ENCODE measurements at regions not wholly inside any gene's neighbourhood (a gene's known extent, or its start where the extent isn't known, plus 50 kb on each side); places are given as distances from the start of the nearest gene placed in this dataset.

DNA sequence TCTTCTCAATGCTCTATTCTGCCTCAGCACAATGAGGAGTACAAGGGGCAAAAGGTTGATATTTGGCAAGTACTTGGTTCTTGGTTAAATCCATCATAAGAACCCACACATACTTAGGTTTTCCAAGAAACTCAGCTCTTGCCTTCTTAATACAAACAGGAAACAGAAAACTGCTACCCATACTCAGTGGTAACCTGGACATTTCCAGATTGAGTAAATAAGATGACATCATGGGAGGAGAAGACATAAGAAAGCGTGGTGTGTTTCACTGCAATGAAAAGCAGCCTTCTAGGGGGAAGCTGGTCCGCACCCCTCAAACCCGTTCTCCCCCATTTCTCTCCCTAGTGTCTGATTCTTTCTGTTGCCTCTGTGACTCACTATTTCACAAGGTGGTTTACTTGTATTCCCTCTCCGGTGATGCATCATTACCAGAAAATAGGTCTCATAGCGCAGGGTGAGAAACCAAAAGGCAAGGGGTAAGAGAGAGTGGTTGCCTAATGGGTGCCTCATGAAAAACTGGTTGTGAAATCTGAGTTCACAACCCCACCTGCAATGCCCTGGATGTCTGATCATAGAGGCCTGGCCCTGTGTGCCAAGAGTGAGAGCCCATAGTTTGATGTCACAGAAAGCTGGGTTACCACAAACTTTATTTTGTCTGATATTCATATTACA is 326.5 kb upstream of the TBX3 start:
- no peak for DNase-seq (ENCODE audit: low read depth, low spot score)
- Histone ChIP-seq H3K9ac (ENCODE audit: insufficient read length, low read depth) (no peak overlapping the region), H3K27me3 (ENCODE audit: insufficient read depth, insufficient read length) (no peaks in the 10 kb centered on the region), H3K4me3 (ENCODE audit: insufficient read length, low read depth) (no peak overlapping the region), H3K9me3 (ENCODE audit: insufficient read depth, low read length) (no peaks in the 10 kb centered on the region), H3K4me1 (ENCODE audit: insufficient read depth, insufficient read length) (no peaks in the 10 kb centered on the region), H3K36me3 (ENCODE audit: insufficient read depth, insufficient read length, low read length) (no peaks in the 10 kb centered on the region)
- no peak for TF ChIP-seq SUZ12 (IDR thresholded peaks at IDR 0.05; ENCODE audit: extremely low read depth, insufficient read depth, insufficient read length)
- TF ChIP-seq ZNF274 (IDR thresholded peaks at IDR 0.05; ENCODE audit: low read depth, low read length): no peak
- TF ChIP-seq YY1 (IDR thresholded peaks at IDR 0.05; ENCODE audit: insufficient read depth, insufficient read length): no peak

DNA sequence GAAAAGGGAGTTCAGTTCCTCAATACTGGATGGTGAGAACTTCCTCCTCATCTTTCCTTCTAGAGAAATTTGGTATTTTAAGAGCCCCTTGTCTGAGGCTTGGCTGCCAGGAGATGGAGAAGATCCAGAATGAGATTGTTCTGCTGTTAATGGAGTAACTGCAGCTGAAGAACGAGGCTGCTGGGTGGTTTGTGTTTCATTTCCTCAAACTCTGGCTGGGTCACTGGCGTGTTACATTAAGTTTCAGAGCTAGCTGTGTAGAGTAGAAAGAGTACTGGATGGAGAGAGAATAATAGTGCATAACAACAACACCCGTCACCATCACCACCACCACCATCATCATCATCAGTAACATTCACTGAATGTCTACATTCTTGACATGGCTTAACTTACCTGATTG is 325.0 kb upstream of the TBX3 start:
- H3K9me3 ChIP-seq (ENCODE audit: insufficient read depth, low read length): no peaks in the 10 kb centered on the region
- no peak for DNase-seq (ENCODE audit: low read depth, low spot score)
- H3K9ac ChIP-seq (ENCODE audit: insufficient read length, low read depth): no peak overlapping the region
- TF ChIP-seq SUZ12 (IDR thresholded peaks at IDR 0.05; ENCODE audit: extremely low read depth, insufficient read depth, insufficient read length): no peak
- TF ChIP-seq ZNF274 (IDR thresholded peaks at IDR 0.05; ENCODE audit: low read depth, low read length): no peak
- no peak for TF ChIP-seq YY1 (IDR thresholded peaks at IDR 0.05; ENCODE audit: insufficient read depth, insufficient read length)
- H3K36me3 ChIP-seq (ENCODE audit: insufficient read depth, insufficient read length, low read length): no peaks in the 10 kb centered on the region
- H3K27me3 ChIP-seq (ENCODE audit: insufficient read depth, insufficient read length): no peaks in the 10 kb centered on the region
- no peak overlapping the region for H3K4me3 ChIP-seq (ENCODE audit: insufficient read length, low read depth)
- H3K4me1 ChIP-seq (ENCODE audit: insufficient read depth, insufficient read length): no peaks in the 10 kb centered on the region

DNA sequence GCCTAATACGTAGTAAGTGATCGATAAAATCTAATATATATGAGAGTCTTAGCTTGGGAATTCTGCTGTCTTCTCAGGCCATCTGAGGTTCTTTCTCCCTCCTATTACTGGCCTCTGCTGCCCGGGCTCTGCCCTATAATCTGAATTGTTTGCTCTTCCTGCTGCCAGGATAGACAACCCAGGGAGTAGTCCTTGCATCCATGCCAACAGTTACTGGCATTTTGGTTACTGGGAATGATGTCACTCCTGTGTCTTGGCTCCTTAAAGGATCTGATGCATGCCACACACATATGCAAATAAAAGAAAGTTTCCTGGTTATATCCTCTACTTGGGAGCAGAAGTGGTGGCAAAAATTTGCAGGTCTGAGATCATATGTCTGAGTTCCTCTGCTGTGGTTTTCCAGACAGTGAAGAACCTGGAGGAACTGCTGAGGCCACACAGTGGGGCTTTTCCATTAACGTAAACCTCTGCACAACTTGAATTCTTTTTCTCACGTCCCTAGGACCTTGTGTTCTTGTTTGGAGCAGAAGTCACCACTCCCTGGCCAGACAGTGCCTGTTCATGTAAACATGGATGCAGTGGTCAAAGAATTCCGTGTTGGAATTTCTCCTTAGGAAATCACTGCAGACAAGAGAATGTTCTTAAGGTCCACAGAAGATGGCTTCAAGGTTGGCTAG is 320.6 kb upstream of the TBX3 start:
- H3K4me1 ChIP-seq (ENCODE audit: insufficient read depth, insufficient read length): no peaks in the 10 kb centered on the region
- H3K9me3 ChIP-seq (ENCODE audit: insufficient read depth, low read length): no peaks in the 10 kb centered on the region
- no peak for TF ChIP-seq SUZ12 (IDR thresholded peaks at IDR 0.05; ENCODE audit: extremely low read depth, insufficient read depth, insufficient read length)
- TF ChIP-seq YY1 (IDR thresholded peaks at IDR 0.05; ENCODE audit: insufficient read depth, insufficient read length): no peak
- no peak for TF ChIP-seq ZNF274 (IDR thresholded peaks at IDR 0.05; ENCODE audit: low read depth, low read length)
- H3K4me3 ChIP-seq (ENCODE audit: insufficient read length, low read depth): no peak overlapping the region
- no peaks in the 10 kb centered on the region for H3K27me3 ChIP-seq (ENCODE audit: insufficient read depth, insufficient read length)
- H3K36me3 ChIP-seq (ENCODE audit: insufficient read depth, insufficient read length, low read length): no peaks in the 10 kb centered on the region
- no peak for DNase-seq (ENCODE audit: low read depth, low spot score)
- H3K9ac ChIP-seq (ENCODE audit: insufficient read length, low read depth): no peak overlapping the region

DNA sequence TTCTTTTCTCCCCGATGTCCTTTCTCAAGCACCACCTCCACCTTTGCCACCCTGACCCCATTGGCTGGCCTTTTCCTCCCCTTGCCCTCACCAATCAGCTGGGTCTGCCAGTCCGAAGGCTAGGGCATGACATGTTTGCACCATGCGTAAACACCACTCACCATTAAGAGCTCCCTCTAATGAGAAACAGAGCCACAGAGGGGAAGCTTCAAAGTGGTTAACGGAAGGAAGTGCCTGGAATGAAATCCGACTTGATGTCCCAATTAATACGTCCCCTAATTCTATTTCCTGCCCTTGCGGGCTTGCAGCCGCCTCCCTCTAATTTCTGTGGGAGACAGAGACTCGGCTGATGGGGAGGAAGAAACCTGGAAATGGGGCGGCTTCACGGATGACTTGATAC is 318.5 kb upstream of the TBX3 start:
- H3K36me3 ChIP-seq (ENCODE audit: insufficient read depth, insufficient read length, low read length): no peaks in the 10 kb centered on the region
- H3K4me1 ChIP-seq (ENCODE audit: insufficient read depth, insufficient read length): no peaks in the 10 kb centered on the region
- H3K9me3 ChIP-seq (ENCODE audit: insufficient read depth, low read length): no peaks in the 10 kb centered on the region
- no peak overlapping the region for H3K4me3 ChIP-seq (ENCODE audit: insufficient read length, low read depth)
- no peak for TF ChIP-seq YY1 (IDR thresholded peaks at IDR 0.05; ENCODE audit: insufficient read depth, insufficient read length)
- TF ChIP-seq SUZ12 (IDR thresholded peaks at IDR 0.05; ENCODE audit: extremely low read depth, insufficient read depth, insufficient read length): no peak
- TF ChIP-seq ZNF274 (IDR thresholded peaks at IDR 0.05; ENCODE audit: low read depth, low read length): no peak
- no peaks in the 10 kb centered on the region for H3K27me3 ChIP-seq (ENCODE audit: insufficient read depth, insufficient read length)
- no peak for DNase-seq (ENCODE audit: low read depth, low spot score)
- H3K9ac ChIP-seq (ENCODE audit: insufficient read length, low read depth): no peak overlapping the region

DNA sequence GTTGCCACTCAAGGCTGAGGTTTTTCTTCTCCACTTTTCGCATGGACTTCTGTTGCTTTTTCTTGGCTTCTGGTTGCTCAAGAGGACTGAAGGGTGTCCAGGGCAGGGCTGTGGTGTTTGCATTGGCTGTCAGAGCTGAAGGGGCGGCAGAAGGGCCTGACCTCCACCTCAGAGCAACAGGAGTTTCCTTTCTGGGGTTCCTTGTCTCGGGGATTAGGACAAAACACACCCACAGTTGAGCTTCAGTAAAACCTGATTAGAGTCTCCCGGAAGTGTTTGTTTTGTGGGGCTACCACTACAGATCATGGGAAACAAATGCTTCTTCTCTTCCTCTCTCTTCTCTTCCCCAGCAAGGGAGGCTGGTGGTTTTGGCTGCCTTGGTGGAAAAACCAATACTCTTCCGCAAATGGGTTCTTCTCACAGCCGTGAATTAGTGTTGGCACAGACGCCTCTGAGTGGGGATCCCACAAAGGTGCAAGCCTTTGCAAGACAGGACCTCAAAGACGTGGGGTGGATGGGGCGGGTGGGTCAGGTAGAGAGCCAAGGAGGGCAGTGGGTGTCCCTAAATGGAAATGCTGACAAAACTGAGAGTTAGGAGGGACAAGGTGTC is 317.7 kb upstream of the TBX3 start:
- TF ChIP-seq SUZ12 (IDR thresholded peaks at IDR 0.05; ENCODE audit: extremely low read depth, insufficient read depth, insufficient read length): no peak
- no peak for TF ChIP-seq YY1 (IDR thresholded peaks at IDR 0.05; ENCODE audit: insufficient read depth, insufficient read length)
- no peak for TF ChIP-seq ZNF274 (IDR thresholded peaks at IDR 0.05; ENCODE audit: low read depth, low read length)
- no peak for DNase-seq (ENCODE audit: low read depth, low spot score)
- H3K4me3 ChIP-seq (ENCODE audit: insufficient read length, low read depth): no peak overlapping the region
- H3K4me1 ChIP-seq (ENCODE audit: insufficient read depth, insufficient read length): no peaks in the 10 kb centered on the region
- no peak overlapping the region for H3K9ac ChIP-seq (ENCODE audit: insufficient read length, low read depth)
- H3K27me3 ChIP-seq (ENCODE audit: insufficient read depth, insufficient read length): no peaks in the 10 kb centered on the region
- peaks cover 3% of the 10 kb centered on the region; the same call in 1 of the 2 replicates for H3K9me3 ChIP-seq (ENCODE audit: insufficient read depth, low read length)
- H3K36me3 ChIP-seq (ENCODE audit: insufficient read depth, insufficient read length, low read length): no peaks in the 10 kb centered on the region

DNA sequence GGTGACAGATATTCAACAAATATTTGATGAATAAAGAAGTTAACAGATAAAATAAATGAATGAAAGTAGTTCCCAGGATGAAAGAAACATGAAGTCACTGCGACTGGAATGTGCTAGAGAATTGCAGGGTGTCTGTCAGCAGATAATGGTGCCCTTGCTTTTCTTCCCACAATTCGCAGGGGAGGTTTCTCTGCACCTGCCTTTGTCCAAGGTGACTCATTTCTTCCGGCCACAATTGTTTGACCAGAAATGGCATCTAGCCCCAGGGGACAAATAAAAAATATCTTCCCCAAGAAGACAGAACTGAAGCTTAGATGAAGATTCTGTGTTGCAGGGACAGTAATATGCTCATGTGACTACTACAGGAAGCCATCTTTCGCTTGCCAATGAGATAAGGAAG is 316.1 kb upstream of the TBX3 start:
- peaks cover 19% of the 10 kb centered on the region for H3K9me3 ChIP-seq (ENCODE audit: insufficient read depth, low read length)
- no peak overlapping the region for H3K9ac ChIP-seq (ENCODE audit: insufficient read length, low read depth)
- no peaks in the 10 kb centered on the region for H3K36me3 ChIP-seq (ENCODE audit: insufficient read depth, insufficient read length, low read length)
- H3K4me3 ChIP-seq (ENCODE audit: insufficient read length, low read depth): no peak overlapping the region
- peak; percentile 30 for DNase-seq (ENCODE audit: low read depth, low spot score)
- TF ChIP-seq SUZ12 (IDR thresholded peaks at IDR 0.05; ENCODE audit: extremely low read depth, insufficient read depth, insufficient read length) (no peak), ZNF274 (IDR thresholded peaks at IDR 0.05; ENCODE audit: low read depth, low read length) (no peak), YY1 (IDR thresholded peaks at IDR 0.05; ENCODE audit: insufficient read depth, insufficient read length) (no peak)
- no peaks in the 10 kb centered on the region for H3K4me1 ChIP-seq (ENCODE audit: insufficient read depth, insufficient read length)
- H3K27me3 ChIP-seq (ENCODE audit: insufficient read depth, insufficient read length): no peaks in the 10 kb centered on the region

DNA sequence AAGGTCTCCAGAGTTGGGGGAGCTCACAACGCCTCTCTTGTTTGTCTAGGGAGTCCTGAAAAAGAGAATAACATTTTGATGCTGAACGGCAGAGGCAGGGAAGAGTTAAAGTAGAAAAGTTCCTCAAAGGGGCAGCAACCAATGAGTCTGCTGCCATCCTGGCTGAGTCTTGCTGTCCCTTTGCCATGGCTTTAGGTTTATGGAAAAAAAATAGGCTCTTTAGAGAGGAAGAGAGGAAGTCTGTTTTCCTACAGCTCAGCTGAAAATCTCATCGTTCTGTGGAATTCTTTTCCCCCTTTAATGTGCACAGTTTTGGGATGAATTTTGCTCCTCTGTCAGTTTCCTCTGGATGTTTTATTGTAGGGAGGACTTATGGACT is 314.8 kb upstream of the TBX3 start:
- no peaks in the 10 kb centered on the region for H3K36me3 ChIP-seq (ENCODE audit: insufficient read depth, insufficient read length, low read length)
- H3K27me3 ChIP-seq (ENCODE audit: insufficient read depth, insufficient read length): no peaks in the 10 kb centered on the region
- no peak overlapping the region for H3K9ac ChIP-seq (ENCODE audit: insufficient read length, low read depth)
- DNase-seq (ENCODE audit: low read depth, low spot score): no peak
- no peak overlapping the region for H3K4me3 ChIP-seq (ENCODE audit: insufficient read length, low read depth)
- TF ChIP-seq YY1 (IDR thresholded peaks at IDR 0.05; ENCODE audit: insufficient read depth, insufficient read length) (no peak), SUZ12 (IDR thresholded peaks at IDR 0.05; ENCODE audit: extremely low read depth, insufficient read depth, insufficient read length) (no peak), ZNF274 (IDR thresholded peaks at IDR 0.05; ENCODE audit: low read depth, low read length) (no peak)
- H3K4me1 ChIP-seq (ENCODE audit: insufficient read depth, insufficient read length): no peaks in the 10 kb centered on the region
- peaks cover 19% of the 10 kb centered on the region for H3K9me3 ChIP-seq (ENCODE audit: insufficient read depth, low read length)

All from NT2/D1 (cell line).